GM04503 (cell line): ENCODE measurements at regions not wholly inside any gene's neighbourhood (a gene's known extent, or its start where the extent isn't known, plus 50 kb on each side); places are given as distances from the start of the nearest gene placed in this dataset.
A peak's percentile ranks its signal among the peaks of the same experiment; 100 is the strongest.
"Not testable (repeated sequence)": the region's sequence is repeated elsewhere in the genome, so short reads cannot be mapped to it uniquely, and the experiment has no call there.

Experiments
- DNase-seq: peaks from one replicate; pipeline ENCODE4 v3.0.0-alpha.2; 2012; ENCODE audit warnings: low read depth

DNA sequence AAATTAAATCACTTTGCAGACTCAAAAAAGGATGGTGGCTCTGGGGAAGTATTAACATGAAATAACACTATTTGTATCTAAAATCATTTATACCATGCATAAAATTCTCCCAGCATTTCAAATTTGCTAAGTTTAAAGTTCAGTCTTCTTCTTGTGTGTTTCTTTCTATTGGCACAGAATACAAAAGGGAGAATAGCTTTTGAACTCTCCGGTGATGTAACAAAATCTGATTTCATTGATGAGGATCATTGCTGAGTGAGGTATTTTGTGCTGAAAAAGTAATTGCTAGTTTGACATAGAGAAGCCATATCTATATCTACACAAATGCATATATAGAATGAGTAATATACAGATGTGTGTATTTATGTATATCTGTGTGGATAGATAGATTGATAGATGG, 174.8 kb downstream of the LACC1 start:
- no peak for DNase-seq

DNA sequence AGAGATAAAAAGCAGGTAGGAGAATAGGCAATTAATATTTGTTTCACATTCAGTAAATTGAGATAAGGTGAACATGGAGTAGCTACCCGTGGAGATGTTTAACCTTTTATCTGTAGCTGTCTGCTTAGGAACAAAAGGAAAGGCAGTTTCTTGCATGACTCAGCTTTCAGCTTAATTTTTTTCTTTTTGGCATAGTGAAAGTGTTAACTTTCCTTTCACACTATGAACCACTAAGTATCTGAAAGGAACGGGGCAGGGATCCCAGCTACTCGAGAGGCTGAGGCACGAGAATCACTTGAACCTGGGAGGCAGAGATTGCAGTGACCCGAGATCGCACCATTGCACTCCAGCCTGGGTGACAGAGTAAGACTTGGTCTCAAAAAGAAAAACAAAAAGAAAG, 176.0 kb downstream of the LACC1 start:
- DNase-seq: not testable (repeated sequence)

DNA sequence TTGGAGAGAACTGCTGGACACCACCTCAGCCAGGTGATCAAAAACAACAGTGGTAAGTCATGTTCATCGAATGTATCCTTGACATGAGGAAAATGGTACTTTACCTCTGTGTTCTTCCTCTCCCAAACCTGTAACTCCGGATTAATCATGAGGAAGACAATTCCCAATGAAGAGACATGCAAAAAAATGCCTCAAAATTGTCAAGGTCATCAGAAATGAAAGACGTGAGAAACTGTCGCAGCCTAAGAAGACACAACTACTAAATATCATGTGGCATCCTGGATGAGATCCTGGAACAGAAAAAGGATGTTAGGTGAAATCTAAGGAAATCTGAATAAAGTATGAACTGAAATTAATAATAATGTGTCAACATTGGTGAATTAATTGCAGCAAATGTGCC, 178.4 kb downstream of the LACC1 start:
- DNase-seq: no peak

DNA sequence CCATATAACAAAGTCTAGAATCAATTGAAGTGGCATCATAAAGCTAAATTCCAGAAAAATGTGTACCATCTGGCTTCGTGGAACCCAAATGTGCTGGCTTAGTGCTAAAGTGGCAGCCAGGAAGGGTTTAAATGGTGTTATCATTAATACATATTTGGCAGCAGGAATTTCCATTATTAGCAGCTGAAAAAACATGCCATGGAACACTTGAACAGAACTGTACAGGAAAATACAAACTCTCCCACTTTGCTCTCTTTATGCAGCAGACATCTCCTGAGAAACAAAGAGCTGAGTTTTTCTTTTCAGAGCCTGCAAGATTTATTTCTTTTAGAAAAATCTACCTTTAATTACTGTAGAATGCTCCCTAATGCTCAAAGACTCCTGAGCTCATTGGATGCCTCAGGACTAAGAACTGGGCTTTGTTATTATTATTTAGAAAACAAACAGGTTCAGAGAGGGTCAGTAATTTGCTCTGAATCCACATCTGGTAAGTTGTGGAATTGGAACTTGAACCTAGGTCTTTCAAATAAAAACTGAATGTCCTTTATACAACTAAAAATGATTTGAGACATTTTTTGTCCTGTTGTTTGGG, 179.0 kb downstream of the LACC1 start:
- DNase-seq: no peak

DNA sequence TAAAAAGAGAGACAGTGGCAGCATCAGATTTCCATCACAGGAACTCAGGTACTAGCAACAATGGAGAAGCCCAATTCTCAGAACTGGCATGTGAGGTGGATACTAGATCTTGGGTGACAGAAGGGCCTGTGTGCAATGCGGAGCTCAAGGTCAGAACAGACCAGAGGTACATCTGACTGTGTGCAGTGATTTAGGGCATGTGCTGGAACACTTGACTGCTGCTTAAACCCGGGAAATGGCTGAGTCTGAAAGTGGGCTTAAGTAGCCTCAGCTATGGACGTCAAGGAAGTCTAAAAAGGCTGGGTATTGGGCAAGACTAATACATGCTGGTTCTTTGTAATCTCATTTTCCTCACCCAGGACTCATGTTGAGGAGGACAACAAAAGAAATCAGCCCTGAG, 182.2 kb downstream of the LACC1 start:
- DNase-seq: no peak

- DNase-seq: no peak
Measured at GRCh38 chr13:44063467-44063866, 183.8 kb downstream of the LACC1 start.

- DNase-seq: no peak
Measured at GRCh38 chr13:44063881-44064280, 184.2 kb downstream of the LACC1 start.

DNA sequence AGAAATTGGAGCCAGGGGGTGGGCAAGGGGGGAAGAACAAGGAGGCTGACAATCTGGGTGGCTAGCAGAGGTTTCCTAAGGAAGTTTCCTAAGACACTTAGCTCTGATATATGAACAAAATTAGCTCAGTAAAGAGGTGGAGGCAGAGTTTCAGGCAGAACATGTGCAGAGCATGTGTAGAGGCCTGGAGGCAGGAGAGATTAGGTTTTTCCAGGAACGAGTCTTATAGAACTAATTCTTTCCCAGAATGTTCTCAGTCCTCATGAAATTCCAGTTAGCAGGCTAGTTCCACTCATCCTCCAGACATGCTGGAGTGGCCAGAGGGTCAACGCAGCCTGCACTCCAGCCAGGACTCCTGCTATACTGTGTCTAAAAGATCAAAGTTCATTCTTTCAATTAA, 184.7 kb downstream of the LACC1 start:
- DNase-seq: no peak

DNA sequence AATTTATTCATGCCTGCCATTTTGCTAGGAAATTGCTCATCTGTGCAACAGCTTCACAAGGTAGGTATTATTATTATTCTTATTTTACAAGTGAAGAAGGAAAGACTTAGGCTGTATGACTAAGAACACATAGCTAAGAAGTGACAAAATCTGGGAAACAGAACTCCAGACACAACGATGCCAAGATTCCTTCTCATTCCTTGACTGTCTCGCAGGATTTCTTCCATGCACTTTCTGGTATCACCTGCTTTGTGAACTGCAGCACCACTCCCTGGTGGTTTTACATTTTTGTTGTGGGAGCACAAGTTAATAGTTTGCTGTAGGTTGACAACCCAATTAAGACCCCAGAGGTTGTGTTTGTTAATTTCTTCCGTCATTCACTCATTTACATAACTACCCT, 188.5 kb downstream of the LACC1 start:
- DNase-seq: peak; percentile 23

DNA sequence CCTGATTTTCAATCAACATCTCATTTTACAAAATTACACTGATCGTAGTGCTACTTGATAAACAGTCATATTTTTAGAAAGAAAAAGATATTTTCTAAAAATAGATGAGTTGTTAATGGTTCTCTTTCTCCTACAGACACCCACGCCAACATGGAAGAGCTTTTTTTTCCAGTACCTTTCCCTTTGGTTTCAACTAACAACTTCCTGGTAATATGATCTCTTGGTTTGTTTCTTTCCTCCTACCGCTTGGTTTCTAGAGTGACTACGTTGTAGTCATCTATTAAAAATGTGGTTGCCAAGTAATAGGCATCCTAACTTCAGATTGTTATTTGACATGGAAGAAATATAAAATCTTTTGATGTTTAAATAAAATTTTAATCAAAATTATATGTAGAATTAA, 189.0 kb downstream of the LACC1 start:
- DNase-seq: peak; percentile 38

- no peak for DNase-seq
Measured at GRCh38 chr13:44072536-44072935, 192.8 kb downstream of the LACC1 start.

- no peak for DNase-seq
Measured at GRCh38 chr13:44074611-44075010, 194.9 kb downstream of the LACC1 start.

- no peak for DNase-seq
Measured at GRCh38 chr13:44075113-44075512, 195.4 kb downstream of the LACC1 start.

GRCh38 chr13:44078806-44079376, 199.2 kb downstream of the LACC1 start:
- no peak for DNase-seq

DNA sequence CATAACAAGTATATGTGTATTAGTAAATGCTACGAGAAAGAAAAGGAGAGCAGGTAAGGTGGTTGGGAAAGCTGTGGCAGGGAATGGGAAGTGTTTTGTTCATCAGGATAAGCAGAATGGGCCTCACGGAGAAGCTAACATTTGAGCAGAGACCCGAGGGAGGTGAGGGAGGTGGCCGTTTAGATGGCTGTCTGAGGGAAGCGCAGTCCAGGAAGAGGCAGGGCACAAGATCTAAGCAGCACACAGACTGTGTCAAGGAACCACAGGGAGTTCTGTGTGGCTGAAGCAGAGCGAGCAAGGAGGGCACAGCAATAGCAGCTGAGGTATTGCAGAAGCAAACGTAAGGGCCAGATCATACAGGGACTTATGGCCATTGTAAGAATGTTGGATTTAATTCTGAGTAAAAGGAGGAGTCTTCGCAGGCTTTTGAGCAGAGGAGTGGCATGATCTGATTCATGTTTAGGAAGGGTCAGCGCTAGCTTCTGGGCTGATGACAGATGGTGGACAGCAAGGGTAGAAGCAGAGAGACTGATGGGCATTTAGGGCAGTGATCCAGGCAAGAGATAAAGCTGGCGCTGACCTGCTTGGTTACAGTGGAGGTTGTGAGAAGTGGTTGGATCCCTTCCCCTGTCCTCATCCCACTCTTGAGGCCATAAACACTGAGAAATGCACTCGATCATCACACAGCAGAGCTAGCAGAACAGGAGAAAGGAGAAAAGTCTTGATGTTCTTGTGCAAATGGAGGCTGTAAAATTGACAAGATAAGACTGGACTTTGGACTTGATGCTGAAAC, 199.9 kb downstream of the LACC1 start:
- no peak for DNase-seq

DNA sequence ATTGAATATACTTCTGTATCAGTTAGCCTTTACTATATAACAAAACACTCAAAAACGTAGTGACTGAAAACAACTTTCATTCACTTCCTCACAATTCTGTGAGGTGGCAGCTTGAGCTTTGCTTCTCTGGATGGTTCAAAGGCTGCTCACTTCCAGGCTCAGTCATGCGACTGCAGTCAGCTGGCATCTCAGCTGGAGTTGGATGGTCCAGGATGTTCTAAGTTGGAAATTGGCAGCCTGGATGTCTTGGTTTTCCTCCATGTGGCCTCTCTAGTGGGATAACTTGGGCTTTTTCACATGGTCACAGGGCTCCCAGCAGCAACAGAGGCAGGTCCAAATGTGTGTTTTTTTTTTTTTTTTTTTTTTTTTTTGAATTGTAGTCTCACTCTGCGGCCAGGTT, 204.4 kb downstream of the LACC1 start:
- no peak for DNase-seq

DNA sequence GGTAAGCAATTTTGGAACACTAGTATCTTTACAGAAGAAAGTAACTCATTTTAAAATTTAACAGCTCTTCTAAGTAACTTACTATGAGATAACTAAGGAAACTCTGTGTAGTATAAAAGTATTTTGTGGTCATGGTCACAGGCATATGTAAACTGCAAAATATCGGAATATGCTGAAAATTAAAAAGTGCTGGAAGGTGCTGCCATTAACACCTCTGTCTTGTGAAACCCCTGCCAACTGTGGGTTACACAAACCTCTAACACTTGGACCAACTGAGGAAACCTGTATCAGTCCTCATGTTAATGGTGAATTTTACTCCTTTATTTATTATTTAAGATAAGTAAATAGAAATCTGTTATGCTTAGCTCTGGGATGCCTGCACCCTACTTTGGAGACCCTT, 206.7 kb downstream of the LACC1 start:
- DNase-seq: no peak

GRCh38 chr13:44088411-44088810, 208.7 kb downstream of the LACC1 start:
- DNase-seq: no peak

DNA sequence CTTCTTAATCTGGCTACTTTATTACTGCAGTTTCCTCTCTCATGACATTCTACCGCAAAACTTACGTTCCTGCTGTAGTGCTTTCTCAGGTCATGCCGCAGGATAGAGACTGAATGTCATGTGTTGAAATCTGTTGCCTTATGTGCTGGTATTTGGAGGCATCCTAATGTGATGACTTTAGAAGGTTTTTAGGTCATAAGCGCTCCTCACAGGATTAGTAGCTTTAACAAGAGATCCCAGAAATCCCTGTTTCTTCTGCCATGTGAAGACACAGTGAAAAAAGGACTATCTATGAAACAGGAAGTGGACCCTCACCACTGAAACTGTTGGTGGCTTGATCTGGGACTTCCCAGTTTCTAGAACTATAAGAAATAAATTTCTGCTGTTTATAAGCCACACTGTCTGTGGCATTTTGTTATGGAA, 209.3 kb downstream of the LACC1 start:
- DNase-seq: no peak

GRCh38 chr13:44089452-44089851, 209.7 kb downstream of the LACC1 start:
- peak; percentile 19 for DNase-seq

DNA sequence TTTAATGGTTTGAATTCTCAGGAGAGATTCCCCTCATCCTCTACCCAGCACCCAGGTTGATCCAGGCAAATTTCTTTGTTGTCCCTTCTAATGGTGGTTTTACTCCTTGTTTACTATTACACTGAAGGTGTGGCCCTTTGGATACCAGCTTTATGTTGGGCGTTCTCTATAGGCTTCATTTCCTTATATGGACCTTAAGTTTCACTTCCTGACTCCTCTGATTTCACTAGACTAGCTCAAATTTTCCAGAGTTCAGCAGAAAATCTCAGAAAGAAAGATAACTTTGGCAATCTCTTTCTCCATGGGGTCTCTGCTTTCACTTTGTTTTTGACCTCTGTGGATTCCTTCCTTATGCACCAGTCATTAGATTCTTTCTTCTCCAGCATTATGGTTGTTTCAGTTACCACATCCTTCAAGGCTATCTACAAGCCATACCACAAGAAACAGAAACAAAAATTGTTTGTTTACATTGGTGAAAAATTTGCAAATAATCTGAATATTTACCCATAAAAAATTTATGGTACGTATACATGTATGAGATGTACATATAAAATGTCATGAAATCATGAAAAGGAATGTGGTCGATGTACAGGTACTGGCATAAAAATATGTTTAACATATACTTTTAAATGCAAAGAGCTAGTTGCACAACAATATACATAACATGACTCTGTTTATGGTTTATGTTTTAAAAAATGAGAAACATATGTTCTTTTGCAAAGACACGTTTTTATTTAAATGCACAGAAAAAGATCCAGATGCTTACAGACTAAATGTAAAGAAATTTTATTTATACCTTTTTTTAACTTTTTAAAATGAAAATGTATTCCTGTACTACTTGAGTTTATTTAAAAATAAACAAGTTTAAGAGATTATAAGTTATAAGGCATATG, 212.6 kb downstream of the LACC1 start:
- DNase-seq: no peak
